GM12878 (cell line): ENCODE measurements at regions not wholly inside any gene's neighbourhood (a gene's known extent, or its start where the extent isn't known, plus 50 kb on each side); places are given as distances from the start of the nearest gene placed in this dataset.

Experiments used
- ATF7 ChIP-seq: fragments of 450-650 bp; IDR thresholded peaks from 2 replicates; pipeline ENCODE4 v1.6.1; 2016; ENCODE audit warnings: low read depth, mild to moderate bottlenecking
- BCL3 ChIP-seq: IDR thresholded peaks from 2 replicates; pipeline ENCODE4 v1.6.1; 2011; ENCODE audit warnings: borderline replicate concordance, low read depth, mild to moderate bottlenecking, moderate library complexity, low read length; ENCODE audit not compliant: insufficient read depth, poor library complexity, severe bottlenecking
- BHLHE40 ChIP-seq, 2 experiments: fragments of 450-650 bp in 1 of 2; IDR thresholded peaks; 2 replicates each; pipeline ENCODE4 v1.6.1; 2011 to 2017; ENCODE audit warnings: low read depth in 2 of 2, borderline replicate concordance in 1 of 2, improper control_type of control experiment in 1 of 2, low read length in 1 of 2, mild to moderate bottlenecking in 1 of 2
- CREM ChIP-seq: IDR thresholded peaks from 2 replicates; pipeline ENCODE4 v1.6.1; 2014; ENCODE audit warnings: antibody characterized with exemption, low read depth
- NFYB ChIP-seq: IDR thresholded peaks from 2 replicates; pipeline ENCODE4 v1.6.1; 2011; ENCODE audit warnings: low read depth, mild to moderate bottlenecking, low read length, improper control_type of control experiment, moderate library complexity; ENCODE audit not compliant: insufficient read depth
- POLR2A ChIP-seq: IDR thresholded peaks from 2 replicates; pipeline ENCODE4 v1.6.1; 2011; ENCODE audit warnings: low read depth, mild to moderate bottlenecking, low read length
- POLR2AphosphoS5 ChIP-seq: IDR thresholded peaks from 2 replicates; pipeline ENCODE4 v1.6.1; 2011; ENCODE audit warnings: mild to moderate bottlenecking, low read length, inconsistent platforms
- RAD21 ChIP-seq: IDR thresholded peaks from 2 replicates; pipeline ENCODE4 v1.6.1; 2011; ENCODE audit warnings: mild to moderate bottlenecking, low read depth, low read length, moderate library complexity; ENCODE audit not compliant: insufficient read depth
- RFX5 ChIP-seq: IDR thresholded peaks from 2 replicates; pipeline ENCODE4 v1.6.1; 2011; ENCODE audit warnings: low read depth, low read length, improper control_type of control experiment
- TAF1 ChIP-seq: IDR thresholded peaks from 2 replicates; pipeline ENCODE4 v1.6.1; 2011; ENCODE audit warnings: mild to moderate bottlenecking, low read depth, low read length, borderline replicate concordance

GRCh38 chr6:85252085-85252484, 197.8 kb upstream of the NT5E start:
- no peak for TF ChIP-seq POLR2A
- TF ChIP-seq BHLHE40 (IDR thresholded peaks at IDR 0.05; ENCODE audit: borderline replicate concordance in 1 of 2, low read depth in 2 of 2, low read length in 1 of 2) = no peak
- TF ChIP-seq BCL3 = no peak
- TF ChIP-seq RFX5 = no peak
- TF ChIP-seq POLR2AphosphoS5 = no peak
- no peak for TF ChIP-seq NFYB
- no peak for TF ChIP-seq ATF7
- no peak for TF ChIP-seq TAF1
- TF ChIP-seq RAD21 = no peak
- TF ChIP-seq CREM = no peak
